Smooth muscle cell (in vitro differentiated cells): ENCODE measurements at regions not wholly inside any gene's neighbourhood (a gene's known extent, or its start where the extent isn't known, plus 50 kb on each side); places are given as distances from the start of the nearest gene placed in this dataset.
A peak's percentile ranks its signal among the peaks of the same experiment; 100 is the strongest.

Experiments used
- DNase-seq: peaks from one replicate; lab custom pipeline; 2025; ENCODE audit not compliant: unreplicated experiment; lab: John Stamatoyannopoulos, UW
- H2AFZ ChIP-seq: fragments of 200-600 bp; sonication (generic); 2 replicates; pipeline ENCODE4 v1.6.0; 2016; ENCODE audit warnings: antibody characterized with exemption, low read depth, mild to moderate bottlenecking
- H3F3A ChIP-seq: fragments of 200-600 bp; sonication (generic); 2 replicates; pipeline ENCODE4 v1.6.0; 2017; ENCODE audit warnings: antibody characterized with exemption, low read depth
- H3K27ac ChIP-seq: fragments of 200-600 bp; sonication (generic); 2 replicates; pipeline ENCODE4 v1.5.1; 2016; ENCODE audit warnings: low read depth, mild to moderate bottlenecking
- H3K27me3 ChIP-seq: fragments of 200-600 bp; sonication (generic); 2 replicates; pipeline ENCODE4 v1.6.1; 2016; ENCODE audit warnings: low read depth, mild to moderate bottlenecking
- H3K36me3 ChIP-seq: fragments of 200-600 bp; sonication (generic); 2 replicates; pipeline ENCODE4 v1.5.1; 2016; ENCODE audit warnings: low read depth
- H3K4me1 ChIP-seq: fragments of 200-600 bp; sonication (generic); 2 replicates; pipeline ENCODE4 v1.5.1; 2016; ENCODE audit warnings: low read depth
- H3K4me2 ChIP-seq: fragments of 200-600 bp; sonication (generic); 2 replicates; pipeline ENCODE4 v1.6.0; 2016; ENCODE audit warnings: mild to moderate bottlenecking
- H3K4me3 ChIP-seq: fragments of 200-600 bp; sonication (generic); 2 replicates; pipeline ENCODE4 v1.5.1; 2016; ENCODE audit warnings: mild to moderate bottlenecking
- H3K79me2 ChIP-seq: fragments of 200-600 bp; sonication (generic); 2 replicates; pipeline ENCODE4 v1.6.0; 2016; ENCODE audit warnings: low read depth, mild to moderate bottlenecking
- H3K9ac ChIP-seq: fragments of 200-600 bp; sonication (generic); 2 replicates; pipeline ENCODE4 v1.6.0; 2016; ENCODE audit warnings: low read depth
- H3K9me3 ChIP-seq: fragments of 200-600 bp; sonication (generic); replicated peaks from 2 replicates; pipeline ENCODE4 v1.5.1; 2016; ENCODE audit warnings: low read depth
- H4K20me1 ChIP-seq: fragments of 200-600 bp; sonication (generic); 2 replicates; pipeline ENCODE4 v1.6.0; 2016; ENCODE audit warnings: low read depth
- WGBS: methylation state at CpG from one replicate; pipeline ENCODE4 v1.1.7; 2016; ENCODE audit warnings: low lambda C conversion rate; 5-methylcytosine and 5-hydroxymethylcytosine counted together
- TF ChIP-seq, protein P1 (sequence below): fragments of 200-600 bp; sonication (generic); IDR thresholded peaks from 2 replicates; pipeline ENCODE4 v1.5.1; 2017; ENCODE audit warnings: borderline replicate concordance, mild to moderate bottlenecking, antibody characterized with exemption; ENCODE audit not compliant: insufficient read depth, poor library complexity, severe bottlenecking

DNA sequence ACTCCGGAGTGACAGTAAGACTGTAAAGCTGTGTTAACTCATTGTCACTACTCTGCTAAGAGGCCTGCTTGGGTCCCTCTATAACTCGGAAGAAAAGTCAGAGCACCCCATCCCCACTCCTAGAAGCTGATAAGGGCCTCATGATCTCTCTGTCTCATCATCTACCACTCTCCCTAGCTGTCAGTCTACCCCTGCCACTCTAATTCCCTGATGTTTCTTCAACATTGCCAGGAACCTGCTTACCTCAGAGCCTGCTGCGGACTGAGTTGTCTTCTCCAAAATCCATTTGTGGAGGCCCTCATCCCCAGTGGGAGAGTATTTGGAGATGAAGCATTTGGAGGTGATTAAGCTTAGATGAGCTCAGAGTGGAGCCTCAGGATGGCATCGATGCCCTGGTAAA, 1092.2 kb downstream of the TBC1D22A start:
- no peaks in the 10 kb centered on the region for H3K4me1 ChIP-seq
- H2AFZ ChIP-seq, result no peak overlapping the region
- H3K79me2 ChIP-seq, result no peaks in the 10 kb centered on the region
- H4K20me1 ChIP-seq, result no peaks in the 10 kb centered on the region
- H3F3A ChIP-seq, result no peaks in the 10 kb centered on the region
- H3K36me3 ChIP-seq, result no peaks in the 10 kb centered on the region
- H3K27ac ChIP-seq, result peak overlapping the region; percentile 84
- no peaks in the 10 kb centered on the region for H3K27me3 ChIP-seq
- peak overlapping the region; percentile 41 for H3K9ac ChIP-seq
- peak overlapping the region; percentile 36 for H3K4me2 ChIP-seq
- no peak for DNase-seq
- TF ChIP-seq, protein P1, sequence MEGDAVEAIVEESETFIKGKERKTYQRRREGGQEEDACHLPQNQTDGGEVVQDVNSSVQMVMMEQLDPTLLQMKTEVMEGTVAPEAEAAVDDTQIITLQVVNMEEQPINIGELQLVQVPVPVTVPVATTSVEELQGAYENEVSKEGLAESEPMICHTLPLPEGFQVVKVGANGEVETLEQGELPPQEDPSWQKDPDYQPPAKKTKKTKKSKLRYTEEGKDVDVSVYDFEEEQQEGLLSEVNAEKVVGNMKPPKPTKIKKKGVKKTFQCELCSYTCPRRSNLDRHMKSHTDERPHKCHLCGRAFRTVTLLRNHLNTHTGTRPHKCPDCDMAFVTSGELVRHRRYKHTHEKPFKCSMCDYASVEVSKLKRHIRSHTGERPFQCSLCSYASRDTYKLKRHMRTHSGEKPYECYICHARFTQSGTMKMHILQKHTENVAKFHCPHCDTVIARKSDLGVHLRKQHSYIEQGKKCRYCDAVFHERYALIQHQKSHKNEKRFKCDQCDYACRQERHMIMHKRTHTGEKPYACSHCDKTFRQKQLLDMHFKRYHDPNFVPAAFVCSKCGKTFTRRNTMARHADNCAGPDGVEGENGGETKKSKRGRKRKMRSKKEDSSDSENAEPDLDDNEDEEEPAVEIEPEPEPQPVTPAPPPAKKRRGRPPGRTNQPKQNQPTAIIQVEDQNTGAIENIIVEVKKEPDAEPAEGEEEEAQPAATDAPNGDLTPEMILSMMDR, result no peak
- WGBS, result 70% methylated on average over 4 of the region's 4 CpGs
- peaks cover 4% of the 10 kb centered on the region for H3K9me3 ChIP-seq
- H3K4me3 ChIP-seq, result no peak overlapping the region

- no peak for DNase-seq
- H3K9ac ChIP-seq, result peak overlapping the region; percentile 41
- no peaks in the 10 kb centered on the region for H3K79me2 ChIP-seq
- H2AFZ ChIP-seq, result no peak overlapping the region
- TF ChIP-seq, protein P1, result no peak
- H3K4me1 ChIP-seq, result no peaks in the 10 kb centered on the region
- 58% methylated on average over 5 of the region's 5 CpGs for WGBS
- H3K36me3 ChIP-seq, result no peaks in the 10 kb centered on the region
- H3K27ac ChIP-seq, result peak overlapping the region; percentile 84
- no peaks in the 10 kb centered on the region for H3K27me3 ChIP-seq
- no peaks in the 10 kb centered on the region for H3F3A ChIP-seq
- H3K9me3 ChIP-seq, result peaks cover 4% of the 10 kb centered on the region
- H3K4me2 ChIP-seq, result peak overlapping the region; percentile 36
- no peak overlapping the region for H3K4me3 ChIP-seq
- no peaks in the 10 kb centered on the region for H4K20me1 ChIP-seq
Observed at GRCh38 chr22:47854251-47854650, 1091.8 kb downstream of the TBC1D22A start.

GRCh38 chr22:47853750-47854149, 1091.3 kb downstream of the TBC1D22A start:
- 79% methylated on average over 3 of the region's 3 CpGs for WGBS
- no peak for DNase-seq
- no peak overlapping the region for H2AFZ ChIP-seq
- TF ChIP-seq, protein P1, result no peak
- H3K9me3 ChIP-seq, result peaks cover 4% of the 10 kb centered on the region
- H3K79me2 ChIP-seq, result no peaks in the 10 kb centered on the region
- no peaks in the 10 kb centered on the region for H3K4me1 ChIP-seq
- no peaks in the 10 kb centered on the region for H3K36me3 ChIP-seq
- no peaks in the 10 kb centered on the region for H3K27me3 ChIP-seq
- no peaks in the 10 kb centered on the region for H4K20me1 ChIP-seq
- no peak overlapping the region for H3K9ac ChIP-seq
- H3K4me3 ChIP-seq, result no peak overlapping the region
- peak overlapping the region; percentile 84 for H3K27ac ChIP-seq
- no peak overlapping the region for H3K4me2 ChIP-seq
- H3F3A ChIP-seq, result no peaks in the 10 kb centered on the region

DNA sequence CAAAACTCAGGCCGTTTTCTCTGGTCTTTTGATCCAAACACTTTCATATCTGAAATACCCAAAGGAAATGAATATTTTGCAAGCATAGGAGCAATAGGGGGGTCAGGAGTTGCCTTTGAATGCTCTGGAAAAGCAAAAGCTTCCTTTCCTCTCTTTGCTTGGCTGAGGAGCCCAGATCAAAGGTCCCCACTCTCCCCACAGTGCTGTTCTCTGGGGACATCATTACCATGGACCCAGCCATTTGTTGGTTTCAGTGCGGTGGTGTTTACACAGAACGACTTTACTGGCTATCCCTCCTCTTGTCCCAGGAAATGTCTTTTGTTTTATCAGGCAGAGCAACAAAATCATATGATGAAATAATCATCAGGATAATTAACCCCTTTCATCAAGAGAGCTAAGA, 1089.1 kb downstream of the TBC1D22A start:
- Histone ChIP-seq H4K20me1 (no peaks in the 10 kb centered on the region), H2AFZ (no peak overlapping the region), H3K36me3 (no peaks in the 10 kb centered on the region), H3K4me1 (no peaks in the 10 kb centered on the region), H3K9ac (peak overlapping the region; percentile 52), H3K4me3 (no peak overlapping the region), H3K4me2 (no peak overlapping the region), H3K27me3 (no peaks in the 10 kb centered on the region), H3K27ac (peak overlapping the region; percentile 86), H3F3A (no peaks in the 10 kb centered on the region), H3K79me2 (no peaks in the 10 kb centered on the region), H3K9me3 (no peaks in the 10 kb centered on the region)
- WGBS, result 80% methylated on average over 3 of the region's 3 CpGs
- TF ChIP-seq, protein P1, result no peak
- no peak for DNase-seq
